Neural cell (in vitro differentiated cells): ENCODE measurements at regions not wholly inside any gene's neighbourhood (a gene's known extent, or its start where the extent isn't known, plus 50 kb on each side); places are given as distances from the start of the nearest gene placed in this dataset.

Experiments used
- EP300 ChIP-seq: fragments of 450-650 bp; conservative IDR thresholded peaks from 2 replicates; pipeline ENCODE4 v1.6.1; 2014; ENCODE audit warnings: antibody characterized with exemption, mild to moderate bottlenecking, moderate library complexity; ENCODE audit not compliant: poor library complexity, severe bottlenecking
- POLR2AphosphoS5 ChIP-seq: IDR thresholded peaks from 2 replicates; pipeline ENCODE4 v1.6.1; 2012
- SMC3 ChIP-seq: fragments of 450-650 bp; conservative IDR thresholded peaks from 2 replicates; pipeline ENCODE4 v1.6.1; 2014; ENCODE audit warnings: antibody characterized with exemption, mild to moderate bottlenecking, moderate library complexity; ENCODE audit not compliant: poor library complexity
- TAF1 ChIP-seq: IDR thresholded peaks from 2 replicates; pipeline ENCODE4 v1.6.1; 2012; ENCODE audit warnings: low read depth

- TF ChIP-seq SMC3 = no peak
- TF ChIP-seq TAF1 = no peak
- TF ChIP-seq EP300 = no peak
- no peak for TF ChIP-seq POLR2AphosphoS5
These were observed 289.7 kb downstream of the KLF6 start for GRCh38 chr10:3495281-3495680.
